ENCODE measurements at regions not wholly inside any gene's neighbourhood (a gene's known extent, or its start where the extent isn't known, plus 50 kb on each side); places are given as distances from the start of the nearest gene placed in this dataset.

DNA sequence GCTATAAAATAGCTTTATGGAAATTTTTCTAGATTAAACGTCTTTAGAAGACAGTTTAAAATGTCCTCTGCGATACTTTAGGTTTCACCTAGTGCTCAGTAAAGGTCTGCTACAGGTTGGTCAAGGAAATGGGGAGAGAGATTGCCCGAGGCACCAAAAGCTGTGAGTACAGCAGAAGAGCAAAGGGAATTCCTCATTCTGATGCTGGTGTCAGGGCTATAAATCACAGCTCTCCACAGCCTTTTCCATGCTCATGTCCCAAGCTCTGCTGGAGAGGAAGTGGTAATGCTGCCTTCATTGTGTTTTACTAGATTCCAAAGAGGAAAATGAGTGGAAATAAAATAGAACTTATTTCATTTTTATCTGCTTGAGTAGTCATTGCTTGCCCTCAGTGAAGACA is 2060.4 kb downstream of the ARAP2 start:
- DNase-seq (ENCODE audit: low read depth), result peak; percentile 49
- TF ChIP-seq, protein P1, sequence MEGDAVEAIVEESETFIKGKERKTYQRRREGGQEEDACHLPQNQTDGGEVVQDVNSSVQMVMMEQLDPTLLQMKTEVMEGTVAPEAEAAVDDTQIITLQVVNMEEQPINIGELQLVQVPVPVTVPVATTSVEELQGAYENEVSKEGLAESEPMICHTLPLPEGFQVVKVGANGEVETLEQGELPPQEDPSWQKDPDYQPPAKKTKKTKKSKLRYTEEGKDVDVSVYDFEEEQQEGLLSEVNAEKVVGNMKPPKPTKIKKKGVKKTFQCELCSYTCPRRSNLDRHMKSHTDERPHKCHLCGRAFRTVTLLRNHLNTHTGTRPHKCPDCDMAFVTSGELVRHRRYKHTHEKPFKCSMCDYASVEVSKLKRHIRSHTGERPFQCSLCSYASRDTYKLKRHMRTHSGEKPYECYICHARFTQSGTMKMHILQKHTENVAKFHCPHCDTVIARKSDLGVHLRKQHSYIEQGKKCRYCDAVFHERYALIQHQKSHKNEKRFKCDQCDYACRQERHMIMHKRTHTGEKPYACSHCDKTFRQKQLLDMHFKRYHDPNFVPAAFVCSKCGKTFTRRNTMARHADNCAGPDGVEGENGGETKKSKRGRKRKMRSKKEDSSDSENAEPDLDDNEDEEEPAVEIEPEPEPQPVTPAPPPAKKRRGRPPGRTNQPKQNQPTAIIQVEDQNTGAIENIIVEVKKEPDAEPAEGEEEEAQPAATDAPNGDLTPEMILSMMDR (IDR thresholded peaks at IDR 0.05; ENCODE audit: insufficient read depth, low read depth, low read length), result no peak
- no peak overlapping the region for H3K4me3 ChIP-seq (ENCODE audit: low read depth, low read length)

DNA sequence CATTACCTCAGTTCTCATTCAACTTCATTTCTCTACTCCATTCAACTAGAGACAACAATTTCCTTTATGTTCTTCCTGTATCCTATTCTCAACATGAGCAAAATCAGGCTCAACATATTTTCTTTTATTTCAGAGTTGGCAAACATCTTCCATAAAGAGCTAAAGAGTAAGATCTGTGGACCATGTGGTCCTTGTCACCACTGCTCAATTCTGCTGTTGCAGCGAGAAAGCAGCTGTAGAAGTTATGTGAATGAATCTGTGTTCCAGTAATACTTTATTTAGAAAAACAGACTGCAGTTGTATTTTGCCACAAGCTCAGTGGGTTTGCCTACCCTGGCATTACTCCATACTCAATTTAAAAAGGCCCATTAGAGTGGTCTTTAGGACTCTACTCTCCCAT is 2057.3 kb downstream of the ARAP2 start:
- H3K4me3 ChIP-seq (ENCODE audit: low read depth, low read length), result no peak overlapping the region
- TF ChIP-seq, protein P1 (IDR thresholded peaks at IDR 0.05; ENCODE audit: insufficient read depth, low read depth, low read length), result no peak
- no peak for DNase-seq (ENCODE audit: low read depth)

DNA sequence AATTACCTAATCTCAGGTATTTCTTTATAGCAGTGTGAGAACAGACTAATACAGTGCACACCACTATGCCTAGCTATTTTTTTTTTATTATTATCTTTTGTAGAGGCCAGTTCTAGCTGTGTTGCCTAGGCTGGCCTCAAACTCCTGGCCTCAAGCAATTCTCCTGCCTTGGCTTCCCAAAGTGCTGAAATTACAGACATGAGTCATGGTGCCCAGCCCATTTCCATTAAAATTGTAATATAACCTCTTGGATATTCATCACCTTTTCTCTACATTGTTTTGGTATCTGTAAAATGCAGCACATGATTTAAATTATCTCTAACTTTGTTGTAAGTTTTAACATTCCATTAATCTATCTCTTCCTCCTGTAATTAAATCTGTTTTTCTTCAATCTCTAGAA is 2052.9 kb downstream of the ARAP2 start:
- no peak for DNase-seq (ENCODE audit: low read depth)
- TF ChIP-seq, protein P1 (IDR thresholded peaks at IDR 0.05; ENCODE audit: insufficient read depth, low read depth, low read length), result no peak
- H3K4me3 ChIP-seq (ENCODE audit: low read depth, low read length), result no peak overlapping the region

DNA sequence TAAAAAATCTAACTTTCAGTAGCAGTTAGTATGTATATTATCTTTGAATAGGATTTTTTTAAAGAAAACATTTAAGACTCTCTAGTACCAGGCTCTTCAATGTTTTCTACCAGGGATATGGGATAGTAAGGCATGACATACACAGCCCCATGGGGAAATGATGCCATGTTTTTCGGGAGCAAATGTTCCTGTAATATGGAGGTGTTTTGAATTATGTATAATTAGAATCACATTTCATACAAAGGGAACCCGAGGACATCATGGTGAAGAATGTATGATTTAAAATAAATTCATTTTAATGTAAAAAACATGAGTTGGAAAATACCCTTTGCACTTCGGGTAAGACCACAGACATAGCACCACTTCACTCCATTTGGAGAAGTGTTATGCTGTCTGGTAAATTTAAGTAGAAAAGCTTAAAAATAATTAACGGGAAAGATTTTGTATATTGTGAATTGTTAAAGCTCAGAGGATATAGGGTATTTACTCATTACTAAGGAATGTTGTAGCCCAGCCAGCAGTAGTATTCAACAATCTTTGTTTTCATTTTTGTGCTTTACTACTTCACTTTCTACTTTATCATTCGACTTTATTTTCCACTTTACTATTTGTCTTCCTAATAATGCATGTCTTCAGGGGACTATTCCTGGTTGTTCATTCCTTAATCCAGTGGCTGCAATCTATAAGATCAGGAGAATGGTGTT is 2050.7 kb downstream of the ARAP2 start:
- TF ChIP-seq, protein P1 (IDR thresholded peaks at IDR 0.05; ENCODE audit: insufficient read depth, low read depth, low read length), result no peak
- H3K4me3 ChIP-seq (ENCODE audit: low read depth, low read length), result no peak overlapping the region
- peak; percentile 42 for DNase-seq (ENCODE audit: low read depth)

DNA sequence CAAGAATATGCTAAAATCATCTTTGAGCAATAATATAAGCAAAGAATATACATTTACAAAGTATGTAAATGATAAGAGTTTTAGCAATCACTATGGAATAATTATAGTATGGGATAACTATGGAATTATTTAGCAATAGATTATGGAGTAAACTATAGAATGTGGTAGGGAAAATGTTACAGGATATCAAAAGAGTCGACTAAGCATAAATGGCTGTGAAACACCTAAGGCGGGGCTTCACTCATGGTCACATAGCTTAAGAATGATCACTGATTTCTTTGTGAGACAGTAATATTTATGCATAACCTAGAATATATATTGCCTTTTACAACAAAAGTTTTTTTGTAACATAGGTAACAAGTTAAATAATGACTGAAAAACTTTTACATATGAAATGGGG is 2049.7 kb downstream of the ARAP2 start:
- H3K4me3 ChIP-seq (ENCODE audit: low read depth, low read length), result no peak overlapping the region
- DNase-seq (ENCODE audit: low read depth), result no peak
- TF ChIP-seq, protein P1 (IDR thresholded peaks at IDR 0.05; ENCODE audit: insufficient read depth, low read depth, low read length), result no peak

DNA sequence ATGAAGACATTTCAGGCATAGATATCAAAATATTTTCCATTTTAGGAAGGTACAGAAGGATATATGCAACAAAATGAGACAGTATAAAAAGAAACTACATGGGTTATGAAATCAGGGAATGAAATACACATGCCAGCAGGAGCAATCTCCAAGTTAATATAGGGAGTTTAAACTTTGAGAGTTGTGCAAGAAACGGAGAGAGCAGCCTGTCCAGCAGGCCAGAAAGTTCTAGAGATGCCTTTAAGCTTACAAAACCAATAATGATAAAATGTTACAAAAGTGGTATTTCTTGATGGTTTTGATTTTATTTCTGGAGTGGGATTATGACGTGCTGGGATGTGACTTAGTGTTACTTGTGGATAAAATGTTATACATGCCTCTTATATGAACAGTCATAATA is 2047.9 kb downstream of the ARAP2 start:
- no peak overlapping the region for H3K4me3 ChIP-seq (ENCODE audit: low read depth, low read length)
- TF ChIP-seq, protein P1 (IDR thresholded peaks at IDR 0.05; ENCODE audit: insufficient read depth, low read depth, low read length), result no peak
- peak; percentile 58 for DNase-seq (ENCODE audit: low read depth)

DNA sequence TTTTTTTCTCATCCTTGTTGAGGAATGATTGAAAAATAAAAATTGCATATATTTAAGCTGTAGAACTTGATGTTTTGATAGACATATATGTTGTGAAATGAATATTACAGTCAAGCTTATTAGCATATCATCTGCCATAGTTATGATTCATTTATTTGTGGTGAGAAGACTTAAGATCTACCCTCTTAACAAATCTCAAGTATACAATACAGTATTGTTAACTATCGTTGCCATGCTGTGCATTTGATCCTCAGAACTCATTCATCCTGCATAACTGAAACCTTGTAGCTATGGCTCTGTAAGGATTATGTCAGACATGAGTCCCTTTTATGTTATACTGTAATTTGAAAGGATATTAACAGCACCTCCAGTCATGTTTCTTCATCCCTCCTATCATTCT is 2045.3 kb downstream of the ARAP2 start:
- no peak overlapping the region for H3K4me3 ChIP-seq (ENCODE audit: low read depth, low read length)
- DNase-seq (ENCODE audit: low read depth), result no peak
- TF ChIP-seq, protein P1 (IDR thresholded peaks at IDR 0.05; ENCODE audit: insufficient read depth, low read depth, low read length), result no peak
